WTC11 (cell line): ENCODE measurements at regions not wholly inside any gene's neighbourhood (a gene's known extent, or its start where the extent isn't known, plus 50 kb on each side); places are given as distances from the start of the nearest gene placed in this dataset.

Experiments
- ATAC-seq: fragments of 200-7000 bp; cut with Tn5 transposase; 2 replicates; pipeline ENCODE4 v1.10.0; 2021; ENCODE audit warnings: mild to moderate bottlenecking, moderate library complexity
- CTCF ChIA-PET: fragments of 300-600 bp; sonication (Branson Sonifier 250); formaldehyde crosslinking; loops from one replicate; lab custom pipeline; 2021; ENCODE audit warnings: antibody characterized with exemption; lab: Charles Lee
- POLR2A ChIA-PET: fragments of 350-600 bp; sonication (Branson Sonifier 250); formaldehyde crosslinking; loops from one replicate; lab custom pipeline; 2021; ENCODE audit warnings: antibody characterized with exemption; lab: Charles Lee
- DNase-seq: peaks from one replicate; pipeline ENCODE4 v3.0.0; 2021; ENCODE audit warnings: low spot score
- H3K27ac Mint-ChIP-seq: 2 replicates; pipeline ENCODE4 v1.8.0; 2021; ENCODE audit warnings: mixed read lengths
- H3K27me3 Mint-ChIP-seq: 2 replicates; pipeline ENCODE4 v1.8.0; 2021; ENCODE audit warnings: low read depth, mild to moderate bottlenecking, moderate library complexity, mixed read lengths
- H3K36me3 Mint-ChIP-seq: 2 replicates; pipeline ENCODE4 v1.8.0; 2021; ENCODE audit warnings: mixed read lengths
- H3K4me1 Mint-ChIP-seq: 2 replicates; pipeline ENCODE4 v1.8.0; 2022; ENCODE audit warnings: mixed read lengths
- H3K4me3 Mint-ChIP-seq: 2 replicates; pipeline ENCODE4 v1.8.0; 2021; ENCODE audit warnings: mild to moderate bottlenecking, moderate library complexity, mixed read lengths
- H3K9me3 Mint-ChIP-seq: 2 replicates; pipeline ENCODE4 v1.8.0; 2021; ENCODE audit warnings: mixed read lengths
- CREB1 ChIP-seq: sonication (generic); formaldehyde crosslinking; IDR thresholded peaks from 2 replicates; pipeline ENCODE4 v1.8.0; 2023; ENCODE audit warnings: mild to moderate bottlenecking, missing genetic modification reagents
- CTCF ChIP-seq: fragments of 200-600 bp; IDR thresholded peaks from 2 replicates; pipeline ENCODE4 v1.8.0; 2022; ENCODE audit warnings: antibody characterized with exemption
- E2F4 ChIP-seq: sonication (generic); formaldehyde crosslinking; IDR thresholded peaks from 2 replicates; pipeline ENCODE4 v1.8.1; 2022; ENCODE audit warnings: low read depth, mild to moderate bottlenecking, moderate library complexity, missing genetic modification reagents, borderline replicate concordance
- ELF4 ChIP-seq: sonication (generic); formaldehyde crosslinking; IDR thresholded peaks from 2 replicates; pipeline ENCODE4 v1.8.1; 2022; ENCODE audit warnings: low read depth, mild to moderate bottlenecking, moderate library complexity, missing genetic modification reagents
- EMX1 ChIP-seq: fragments of 250-450 bp; sonication (Bioruptor Pico); IDR thresholded peaks from 2 replicates; pipeline ENCODE4 v1.8.0; 2021; ENCODE audit warnings: mild to moderate bottlenecking
- ETV6 ChIP-seq: sonication (generic); formaldehyde crosslinking; IDR thresholded peaks from 2 replicates; pipeline ENCODE4 v1.8.1; 2022; ENCODE audit warnings: mild to moderate bottlenecking, missing genetic modification reagents
- FOXP1 ChIP-seq: sonication (generic); formaldehyde crosslinking; IDR thresholded peaks from 2 replicates; pipeline ENCODE4 v1.8.0; 2022; ENCODE audit warnings: missing genetic modification reagents, mild to moderate bottlenecking, moderate library complexity, borderline replicate concordance
- HMGA2 ChIP-seq: fragments of 250-450 bp; sonication (Bioruptor Pico); IDR thresholded peaks from 2 replicates; pipeline ENCODE4 v1.4.0; 2021; ENCODE audit warnings: mild to moderate bottlenecking, moderate library complexity
- MXD4 ChIP-seq: fragments of 250-450 bp; sonication (Bioruptor Pico); IDR thresholded peaks from 2 replicates; pipeline ENCODE4 v1.8.0; 2021; ENCODE audit warnings: mild to moderate bottlenecking, moderate library complexity, borderline replicate concordance
- NR2C2 ChIP-seq: sonication (generic); formaldehyde crosslinking; IDR thresholded peaks from 2 replicates; pipeline ENCODE4 v1.8.0; 2022; ENCODE audit warnings: mild to moderate bottlenecking, missing genetic modification reagents
- NR3C1 ChIP-seq: sonication (generic); formaldehyde crosslinking; conservative IDR thresholded peaks from 2 replicates; pipeline ENCODE4 v1.8.1; 2023; ENCODE audit warnings: low read depth, mild to moderate bottlenecking, missing genetic modification reagents
- OVOL2 ChIP-seq: fragments of 250-450 bp; sonication (Bioruptor Pico); IDR thresholded peaks from 2 replicates; pipeline ENCODE4 v1.9.0; 2021; ENCODE audit warnings: mild to moderate bottlenecking, borderline replicate concordance
- SMAD4 ChIP-seq: sonication (generic); formaldehyde crosslinking; IDR thresholded peaks from 2 replicates; pipeline ENCODE4 v1.8.0; 2022; ENCODE audit warnings: mild to moderate bottlenecking, missing genetic modification reagents
- TEAD4 ChIP-seq: sonication (generic); formaldehyde crosslinking; IDR thresholded peaks from 2 replicates; pipeline ENCODE4 v1.8.0; 2022; ENCODE audit warnings: mild to moderate bottlenecking, missing genetic modification reagents
- USF2 ChIP-seq: sonication (generic); formaldehyde crosslinking; IDR thresholded peaks from 2 replicates; pipeline ENCODE4 v1.8.1; 2023; ENCODE audit warnings: mild to moderate bottlenecking, missing genetic modification reagents, moderate library complexity
- ZNF263 ChIP-seq: sonication (generic); formaldehyde crosslinking; IDR thresholded peaks from 2 replicates; pipeline ENCODE4 v1.8.1; 2022; ENCODE audit warnings: low read depth, mild to moderate bottlenecking, moderate library complexity, missing genetic modification reagents
- TF ChIP-seq, protein P1 (sequence below): sonication (generic); formaldehyde crosslinking; IDR thresholded peaks from 2 replicates; pipeline ENCODE4 v1.8.1; 2022; ENCODE audit warnings: mild to moderate bottlenecking, missing genetic modification reagents, moderate library complexity, borderline replicate concordance
- TF ChIP-seq, protein P2 (sequence below): fragments of 250-450 bp; sonication (Bioruptor Pico); IDR thresholded peaks from 2 replicates; pipeline ENCODE4 v1.9.0; 2021; ENCODE audit warnings: mild to moderate bottlenecking

- POLR2A ChIA-PET: no interaction called here
- ATAC-seq (no peak), DNase-seq (no peak)
- Mint-ChIP-seq H3K27ac (no peak overlapping the region), H3K36me3 (no peaks in the 10 kb centered on the region), H3K9me3 (peaks cover 8% of the 10 kb centered on the region), H3K4me1 (peaks cover 16% of the 10 kb centered on the region), H3K27me3 (no peaks in the 10 kb centered on the region), H3K4me3 (no peak overlapping the region)
- CTCF ChIA-PET: no interaction called here
- TF ChIP-seq ZNF263 (CRISPR knock-in tag): no peak
- TF ChIP-seq ETV6 (CRISPR knock-in tag): no peak
- TF ChIP-seq, protein P1, sequence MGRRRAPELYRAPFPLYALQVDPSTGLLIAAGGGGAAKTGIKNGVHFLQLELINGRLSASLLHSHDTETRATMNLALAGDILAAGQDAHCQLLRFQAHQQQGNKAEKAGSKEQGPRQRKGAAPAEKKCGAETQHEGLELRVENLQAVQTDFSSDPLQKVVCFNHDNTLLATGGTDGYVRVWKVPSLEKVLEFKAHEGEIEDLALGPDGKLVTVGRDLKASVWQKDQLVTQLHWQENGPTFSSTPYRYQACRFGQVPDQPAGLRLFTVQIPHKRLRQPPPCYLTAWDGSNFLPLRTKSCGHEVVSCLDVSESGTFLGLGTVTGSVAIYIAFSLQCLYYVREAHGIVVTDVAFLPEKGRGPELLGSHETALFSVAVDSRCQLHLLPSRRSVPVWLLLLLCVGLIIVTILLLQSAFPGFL (CRISPR knock-in tag): no peak
- no peak for TF ChIP-seq ELF4 (CRISPR knock-in tag)
- TF ChIP-seq OVOL2 (CRISPR knock-in tag): no peak
- no peak for TF ChIP-seq NR3C1 (CRISPR knock-in tag)
- TF ChIP-seq E2F4 (CRISPR knock-in tag): no peak
These were observed 588.4 kb downstream of the PTPRU start for GRCh38 chr1:29824511-29825273.

DNA sequence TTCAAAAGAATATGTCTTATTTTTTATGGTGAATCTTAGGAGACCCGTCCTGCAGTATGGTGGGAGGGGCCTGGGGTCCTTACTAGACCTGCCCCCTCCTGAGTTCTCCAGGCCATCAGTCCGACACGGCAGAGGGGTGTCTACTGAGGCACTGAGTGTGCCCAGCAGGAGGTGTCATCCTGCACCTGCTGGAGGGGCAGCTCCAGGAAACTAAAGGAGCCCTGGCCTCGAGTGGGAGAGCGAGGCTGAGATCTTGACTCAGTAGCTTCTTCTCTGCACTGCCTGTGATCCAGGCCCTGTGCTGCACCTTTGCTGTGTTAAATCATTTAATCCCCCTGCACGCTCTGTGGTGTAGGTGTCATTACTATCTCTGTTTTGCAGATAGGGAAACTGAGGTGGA is 587.7 kb downstream of the PTPRU start:
- Mint-ChIP-seq H3K4me3 (no peak overlapping the region), H3K27me3 (no peaks in the 10 kb centered on the region; the same call in 1 of the 2 replicates), H3K4me1 (peaks cover 16% of the 10 kb centered on the region), H3K36me3 (no peaks in the 10 kb centered on the region), H3K9me3 (peaks cover 10% of the 10 kb centered on the region), H3K27ac (no peak overlapping the region)
- TF ChIP-seq NR2C2 (CRISPR knock-in tag) (no peak), MXD4 (CRISPR knock-in tag) (no peak), USF2 (CRISPR knock-in tag) (no peak), HMGA2 (no peak), CREB1 (CRISPR knock-in tag) (no peak), SMAD4 (CRISPR knock-in tag) (no peak), TEAD4 (CRISPR knock-in tag) (no peak), FOXP1 (CRISPR knock-in tag) (no peak), EMX1 (CRISPR knock-in tag) (no peak), CTCF (no peak)
- TF ChIP-seq, protein P2, sequence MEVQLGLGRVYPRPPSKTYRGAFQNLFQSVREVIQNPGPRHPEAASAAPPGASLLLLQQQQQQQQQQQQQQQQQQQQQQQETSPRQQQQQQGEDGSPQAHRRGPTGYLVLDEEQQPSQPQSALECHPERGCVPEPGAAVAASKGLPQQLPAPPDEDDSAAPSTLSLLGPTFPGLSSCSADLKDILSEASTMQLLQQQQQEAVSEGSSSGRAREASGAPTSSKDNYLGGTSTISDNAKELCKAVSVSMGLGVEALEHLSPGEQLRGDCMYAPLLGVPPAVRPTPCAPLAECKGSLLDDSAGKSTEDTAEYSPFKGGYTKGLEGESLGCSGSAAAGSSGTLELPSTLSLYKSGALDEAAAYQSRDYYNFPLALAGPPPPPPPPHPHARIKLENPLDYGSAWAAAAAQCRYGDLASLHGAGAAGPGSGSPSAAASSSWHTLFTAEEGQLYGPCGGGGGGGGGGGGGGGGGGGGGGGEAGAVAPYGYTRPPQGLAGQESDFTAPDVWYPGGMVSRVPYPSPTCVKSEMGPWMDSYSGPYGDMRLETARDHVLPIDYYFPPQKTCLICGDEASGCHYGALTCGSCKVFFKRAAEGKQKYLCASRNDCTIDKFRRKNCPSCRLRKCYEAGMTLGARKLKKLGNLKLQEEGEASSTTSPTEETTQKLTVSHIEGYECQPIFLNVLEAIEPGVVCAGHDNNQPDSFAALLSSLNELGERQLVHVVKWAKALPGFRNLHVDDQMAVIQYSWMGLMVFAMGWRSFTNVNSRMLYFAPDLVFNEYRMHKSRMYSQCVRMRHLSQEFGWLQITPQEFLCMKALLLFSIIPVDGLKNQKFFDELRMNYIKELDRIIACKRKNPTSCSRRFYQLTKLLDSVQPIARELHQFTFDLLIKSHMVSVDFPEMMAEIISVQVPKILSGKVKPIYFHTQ (CRISPR knock-in tag): no peak
- no peak for ATAC-seq
- ChIA-PET CTCF (interaction anchor here (1.4 kb wide), 1 partner anchor 19 kb away, joined by 3 read pairs; no protein-coding TSS in a partner anchor), POLR2A (interaction anchor here (0.6 kb wide), 1 partner anchor 920 kb away, joined by 3 read pairs; no protein-coding TSS in a partner anchor)
- no peak for DNase-seq
